ENCODE measurements at regions not wholly inside any gene's neighbourhood (a gene's known extent, or its start where the extent isn't known, plus 50 kb on each side); places are given as distances from the start of the nearest gene placed in this dataset.

GRCh38 chr3:176794406-176794805 is 402.9 kb downstream of the TBL1XR1 start:
- DNase-seq (ENCODE audit: low spot score), result no peak
- no peak overlapping the region for H3K4me3 Mint-ChIP-seq (ENCODE audit: unreplicated experiment)
- no peaks in the 10 kb centered on the region for H3K27me3 Mint-ChIP-seq (ENCODE audit: unreplicated experiment)
- H3K27ac Mint-ChIP-seq (ENCODE audit: unreplicated experiment), result no peak overlapping the region
- H3K36me3 Mint-ChIP-seq (ENCODE audit: low read depth, unreplicated experiment), result no peaks in the 10 kb centered on the region
- no peaks in the 10 kb centered on the region for H3K9me3 Mint-ChIP-seq (ENCODE audit: unreplicated experiment)
- no peak for TF ChIP-seq CTCF (IDR thresholded peaks at IDR 0.05; ENCODE audit: unreplicated experiment)
- peaks cover 14% of the 10 kb centered on the region for H3K4me1 Mint-ChIP-seq (ENCODE audit: unreplicated experiment)

- Mint-ChIP-seq H3K36me3 (ENCODE audit: low read depth, unreplicated experiment) (no peaks in the 10 kb centered on the region), H3K9me3 (ENCODE audit: unreplicated experiment) (no peaks in the 10 kb centered on the region), H3K27me3 (ENCODE audit: unreplicated experiment) (no peaks in the 10 kb centered on the region), H3K4me3 (ENCODE audit: unreplicated experiment) (no peak overlapping the region), H3K4me1 (ENCODE audit: unreplicated experiment) (peaks cover 3% of the 10 kb centered on the region), H3K27ac (ENCODE audit: unreplicated experiment) (no peak overlapping the region)
- DNase-seq (ENCODE audit: low spot score), result no peak
- TF ChIP-seq CTCF (IDR thresholded peaks at IDR 0.05; ENCODE audit: unreplicated experiment), result no peak
These were observed 407.3 kb downstream of the TBL1XR1 start for GRCh38 chr3:176789947-176790346.

GRCh38 chr3:176789281-176789705 is 408.0 kb downstream of the TBL1XR1 start:
- no peaks in the 10 kb centered on the region for H3K4me1 Mint-ChIP-seq (ENCODE audit: unreplicated experiment)
- TF ChIP-seq CTCF (IDR thresholded peaks at IDR 0.05; ENCODE audit: unreplicated experiment), result no peak
- no peaks in the 10 kb centered on the region for H3K36me3 Mint-ChIP-seq (ENCODE audit: low read depth, unreplicated experiment)
- no peak overlapping the region for H3K27ac Mint-ChIP-seq (ENCODE audit: unreplicated experiment)
- H3K27me3 Mint-ChIP-seq (ENCODE audit: unreplicated experiment), result no peaks in the 10 kb centered on the region
- no peak for DNase-seq (ENCODE audit: low spot score)
- no peaks in the 10 kb centered on the region for H3K9me3 Mint-ChIP-seq (ENCODE audit: unreplicated experiment)
- no peak overlapping the region for H3K4me3 Mint-ChIP-seq (ENCODE audit: unreplicated experiment)

- Mint-ChIP-seq H3K27me3 (ENCODE audit: unreplicated experiment) (no peaks in the 10 kb centered on the region), H3K4me1 (ENCODE audit: unreplicated experiment) (peaks cover 3% of the 10 kb centered on the region), H3K36me3 (ENCODE audit: low read depth, unreplicated experiment) (no peaks in the 10 kb centered on the region), H3K9me3 (ENCODE audit: unreplicated experiment) (no peaks in the 10 kb centered on the region), H3K4me3 (ENCODE audit: unreplicated experiment) (no peak overlapping the region), H3K27ac (ENCODE audit: unreplicated experiment) (no peak overlapping the region)
- TF ChIP-seq CTCF (IDR thresholded peaks at IDR 0.05; ENCODE audit: unreplicated experiment), result no peak
- DNase-seq (ENCODE audit: low spot score), result no peak
These were observed 409.8 kb downstream of the TBL1XR1 start for GRCh38 chr3:176787506-176787905.

- Mint-ChIP-seq H3K27me3 (ENCODE audit: unreplicated experiment) (no peaks in the 10 kb centered on the region), H3K27ac (ENCODE audit: unreplicated experiment) (no peak overlapping the region), H3K4me3 (ENCODE audit: unreplicated experiment) (no peak overlapping the region), H3K36me3 (ENCODE audit: low read depth, unreplicated experiment) (no peaks in the 10 kb centered on the region), H3K9me3 (ENCODE audit: unreplicated experiment) (no peaks in the 10 kb centered on the region), H3K4me1 (ENCODE audit: unreplicated experiment) (peaks cover 12% of the 10 kb centered on the region)
- no peak for TF ChIP-seq CTCF (IDR thresholded peaks at IDR 0.05; ENCODE audit: unreplicated experiment)
- no peak for DNase-seq (ENCODE audit: low spot score)
These were observed 412.1 kb downstream of the TBL1XR1 start for GRCh38 chr3:176785171-176785570.

Data from endothelial cell (in vitro differentiated cells).